Cardiac muscle cell (in vitro differentiated cells and primary cell): ENCODE measurements at regions not wholly inside any gene's neighbourhood (a gene's known extent, or its start where the extent isn't known, plus 50 kb on each side); places are given as distances from the start of the nearest gene placed in this dataset.

Source experiments
- DNase-seq, 2 donors: peaks; one replicate each; pipeline versions ENCODE4 v3.0.0 to v3.0.0-alpha.2; 2010 to 2017; ENCODE audit warnings: low read depth in 1 of 2, low spot score in 1 of 2
- H3K27ac ChIP-seq: fragments of 200-600 bp; sonication (generic); 2 replicates; pipeline ENCODE4 v1.5.1; 2016
- H3K27me3 ChIP-seq: fragments of 200-600 bp; sonication (generic); 2 replicates; pipeline ENCODE4 v1.6.0; 2016; ENCODE audit warnings: control low read depth
- H3K36me3 ChIP-seq: fragments of 200-600 bp; sonication (generic); 2 replicates; pipeline ENCODE4 v1.5.1; 2016; ENCODE audit warnings: control low read depth
- H3K4me1 ChIP-seq: fragments of 200-600 bp; sonication (generic); 2 replicates; pipeline ENCODE4 v1.8.1; 2017; ENCODE audit warnings: low read depth, mild to moderate bottlenecking, mixed run types
- H3K4me3 ChIP-seq: fragments of 200-600 bp; sonication (generic); 2 replicates; pipeline ENCODE4 v1.5.1; 2016; ENCODE audit warnings: mild to moderate bottlenecking
- H3K9me3 ChIP-seq: fragments of 200-600 bp; sonication (generic); 2 replicates; pipeline ENCODE4 v1.5.1; 2017; ENCODE audit warnings: low read depth, mild to moderate bottlenecking, control low read depth
- TF ChIP-seq, protein P1 (sequence below): IDR thresholded peaks from 2 replicates; pipeline ENCODE4 v1.5.1; 2012; ENCODE audit warnings: low read depth, mild to moderate bottlenecking, low read length

GRCh38 chr17:79295307-79295706 lies 220.7 kb downstream of the ENGASE start:
- TF ChIP-seq, protein P1, sequence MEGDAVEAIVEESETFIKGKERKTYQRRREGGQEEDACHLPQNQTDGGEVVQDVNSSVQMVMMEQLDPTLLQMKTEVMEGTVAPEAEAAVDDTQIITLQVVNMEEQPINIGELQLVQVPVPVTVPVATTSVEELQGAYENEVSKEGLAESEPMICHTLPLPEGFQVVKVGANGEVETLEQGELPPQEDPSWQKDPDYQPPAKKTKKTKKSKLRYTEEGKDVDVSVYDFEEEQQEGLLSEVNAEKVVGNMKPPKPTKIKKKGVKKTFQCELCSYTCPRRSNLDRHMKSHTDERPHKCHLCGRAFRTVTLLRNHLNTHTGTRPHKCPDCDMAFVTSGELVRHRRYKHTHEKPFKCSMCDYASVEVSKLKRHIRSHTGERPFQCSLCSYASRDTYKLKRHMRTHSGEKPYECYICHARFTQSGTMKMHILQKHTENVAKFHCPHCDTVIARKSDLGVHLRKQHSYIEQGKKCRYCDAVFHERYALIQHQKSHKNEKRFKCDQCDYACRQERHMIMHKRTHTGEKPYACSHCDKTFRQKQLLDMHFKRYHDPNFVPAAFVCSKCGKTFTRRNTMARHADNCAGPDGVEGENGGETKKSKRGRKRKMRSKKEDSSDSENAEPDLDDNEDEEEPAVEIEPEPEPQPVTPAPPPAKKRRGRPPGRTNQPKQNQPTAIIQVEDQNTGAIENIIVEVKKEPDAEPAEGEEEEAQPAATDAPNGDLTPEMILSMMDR, result no peak

DNA sequence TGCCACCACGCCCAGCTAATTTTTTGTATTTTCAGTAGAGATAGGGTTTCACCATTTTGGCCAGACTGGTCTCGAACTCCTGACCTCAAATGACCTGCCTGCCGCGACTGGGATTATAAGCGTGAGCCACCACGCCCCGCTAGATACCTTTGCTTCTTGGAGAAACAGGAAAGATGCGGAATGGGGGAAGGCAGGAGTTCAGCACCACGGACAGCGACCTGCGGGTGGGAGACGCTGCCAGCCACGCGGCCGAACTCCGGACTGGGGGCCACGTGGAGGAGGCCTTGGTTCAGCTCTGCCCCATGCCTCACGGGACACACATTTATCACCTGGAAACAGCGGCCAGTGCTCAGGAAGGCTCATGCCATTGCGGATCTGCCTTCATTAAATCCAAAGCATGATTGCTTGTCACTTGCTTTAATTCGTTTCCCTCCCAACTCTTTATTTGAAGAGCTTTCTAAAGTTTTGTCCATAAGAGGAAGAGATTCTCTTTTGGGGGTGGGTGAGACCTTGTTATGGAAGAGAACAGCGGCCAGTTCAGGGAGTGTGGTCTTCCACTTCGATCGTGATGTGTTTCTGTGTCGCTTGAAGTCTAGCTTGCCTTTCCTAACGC lies 219.9 kb downstream of the ENGASE start:
- H3K27ac ChIP-seq, result no peak overlapping the region
- DNase-seq, result peak; percentile 62 to 91
- H3K27me3 ChIP-seq, result peaks cover 26% of the 10 kb centered on the region
- H3K9me3 ChIP-seq, result no peaks in the 10 kb centered on the region
- H3K36me3 ChIP-seq, result no peaks in the 10 kb centered on the region
- no peaks in the 10 kb centered on the region for H3K4me1 ChIP-seq
- H3K4me3 ChIP-seq, result no peak overlapping the region
- TF ChIP-seq, protein P1, result no peak

More at GRCh38 chr17:79295307-79295706, 220.7 kb downstream of the ENGASE start:
- no peak for DNase-seq
- H3K9me3 ChIP-seq, result no peaks in the 10 kb centered on the region
- no peak overlapping the region for H3K4me3 ChIP-seq
- no peaks in the 10 kb centered on the region for H3K36me3 ChIP-seq
- no peak overlapping the region for H3K27ac ChIP-seq
- H3K27me3 ChIP-seq, result peaks cover 26% of the 10 kb centered on the region
- no peaks in the 10 kb centered on the region for H3K4me1 ChIP-seq

DNA sequence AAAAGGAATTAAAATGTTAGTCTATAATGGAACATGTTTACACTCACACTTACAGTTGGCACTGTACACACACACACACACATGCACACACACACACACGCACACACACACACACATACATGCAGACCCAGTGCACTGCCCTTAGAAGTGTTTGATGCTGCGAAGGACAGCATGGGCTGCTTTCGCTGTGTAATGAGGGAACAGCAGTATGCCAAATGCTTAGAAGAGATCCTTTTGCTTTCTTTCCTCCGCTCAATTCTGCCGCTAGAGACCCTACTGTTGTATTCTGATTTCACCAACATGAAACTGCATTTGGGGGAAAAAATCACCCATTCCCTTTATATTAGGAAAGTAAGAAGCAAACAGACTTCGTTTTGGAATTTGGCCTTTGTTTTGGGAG lies 217.9 kb downstream of the ENGASE start:
- no peaks in the 10 kb centered on the region for H3K9me3 ChIP-seq
- peaks cover 26% of the 10 kb centered on the region for H3K27me3 ChIP-seq
- H3K4me3 ChIP-seq, result no peak overlapping the region
- DNase-seq, result no peak
- no peaks in the 10 kb centered on the region for H3K4me1 ChIP-seq
- no peaks in the 10 kb centered on the region for H3K36me3 ChIP-seq
- TF ChIP-seq, protein P1, result no peak
- H3K27ac ChIP-seq, result no peak overlapping the region

DNA sequence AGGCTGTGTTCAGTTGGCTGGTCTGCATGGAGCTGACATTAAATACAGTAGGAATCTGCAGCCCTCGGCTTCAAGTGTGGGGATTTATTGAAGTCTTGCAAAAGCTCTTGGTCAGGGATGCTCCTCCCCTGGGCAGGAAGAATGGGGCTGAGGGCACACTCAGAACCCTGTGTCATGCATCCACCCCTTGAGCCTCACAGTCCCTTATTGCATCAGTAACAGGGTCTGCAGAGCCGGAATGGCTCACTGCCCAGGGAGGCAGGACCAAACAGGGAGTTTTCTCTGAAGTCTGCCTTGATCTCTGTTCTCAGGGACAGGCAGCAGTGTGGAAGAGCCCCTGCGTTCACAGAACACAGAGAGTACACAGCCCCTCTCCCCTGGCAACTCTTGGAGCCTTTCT lies 216.8 kb downstream of the ENGASE start:
- Histone ChIP-seq H3K27ac (no peak overlapping the region), H3K9me3 (no peaks in the 10 kb centered on the region), H3K4me3 (no peak overlapping the region), H3K27me3 (peaks cover 26% of the 10 kb centered on the region), H3K4me1 (no peaks in the 10 kb centered on the region), H3K36me3 (no peaks in the 10 kb centered on the region)
- TF ChIP-seq, protein P1, result no peak
- DNase-seq, result no peak

DNA sequence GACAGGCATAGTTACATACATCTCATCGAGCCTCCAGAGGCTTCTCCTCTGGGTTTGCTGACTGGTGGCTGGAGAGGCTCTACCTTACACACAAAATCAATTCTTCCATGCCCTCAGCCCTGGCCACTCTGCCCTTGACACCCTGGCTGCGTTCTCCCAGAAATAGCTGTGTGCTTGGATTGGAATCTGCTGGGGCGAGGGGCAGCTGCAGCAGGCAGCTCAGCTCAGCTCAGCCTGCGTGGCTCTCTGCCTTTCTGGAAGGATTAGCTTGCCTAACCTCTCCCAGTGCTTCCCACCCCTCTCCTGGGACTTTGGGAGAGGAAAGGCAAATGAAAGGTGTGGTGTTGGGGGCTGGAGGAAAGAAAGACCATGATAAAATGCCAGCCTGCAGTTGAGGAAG lies 216.1 kb downstream of the ENGASE start:
- peaks cover 26% of the 10 kb centered on the region for H3K27me3 ChIP-seq
- H3K27ac ChIP-seq, result no peak overlapping the region
- no peaks in the 10 kb centered on the region for H3K36me3 ChIP-seq
- no peak for DNase-seq
- TF ChIP-seq, protein P1, result no peak
- no peak overlapping the region for H3K4me3 ChIP-seq
- H3K9me3 ChIP-seq, result no peaks in the 10 kb centered on the region
- H3K4me1 ChIP-seq, result no peaks in the 10 kb centered on the region
